GM20000 (cell line): ENCODE measurements at regions not wholly inside any gene's neighbourhood (a gene's known extent, or its start where the extent isn't known, plus 50 kb on each side); places are given as distances from the start of the nearest gene placed in this dataset.

Experiments
- DNase-seq: peaks from one replicate; pipeline ENCODE4 v3.0.0; 2012; ENCODE audit warnings: low spot score
- TF ChIP-seq, protein P1 (sequence below): IDR thresholded peaks from 2 replicates; pipeline ENCODE4 v1.5.1; 2012; ENCODE audit warnings: mild to moderate bottlenecking, control low read depth; ENCODE audit errors: extremely low read depth, missing control alignments

DNA sequence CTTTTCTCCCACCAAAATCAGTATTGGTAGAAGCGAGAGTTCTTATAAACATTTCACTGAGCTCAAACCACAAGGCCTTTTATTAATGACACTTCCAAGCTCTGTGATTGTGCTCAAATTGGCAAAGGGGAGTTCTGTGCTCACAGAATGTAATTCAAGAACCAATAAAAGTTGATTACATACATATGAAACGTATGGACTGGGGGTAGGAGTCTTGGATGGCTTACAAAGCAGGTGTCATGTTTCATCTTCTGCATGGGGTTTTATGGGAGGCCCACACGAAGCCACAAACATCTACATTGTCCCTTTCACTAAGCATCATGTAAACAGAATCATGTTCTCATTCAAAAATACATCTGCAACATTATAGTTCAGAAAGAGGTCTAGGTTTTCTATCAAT lies 828.3 kb downstream of the VRK1 start:
- no peak for DNase-seq
- TF ChIP-seq, protein P1, sequence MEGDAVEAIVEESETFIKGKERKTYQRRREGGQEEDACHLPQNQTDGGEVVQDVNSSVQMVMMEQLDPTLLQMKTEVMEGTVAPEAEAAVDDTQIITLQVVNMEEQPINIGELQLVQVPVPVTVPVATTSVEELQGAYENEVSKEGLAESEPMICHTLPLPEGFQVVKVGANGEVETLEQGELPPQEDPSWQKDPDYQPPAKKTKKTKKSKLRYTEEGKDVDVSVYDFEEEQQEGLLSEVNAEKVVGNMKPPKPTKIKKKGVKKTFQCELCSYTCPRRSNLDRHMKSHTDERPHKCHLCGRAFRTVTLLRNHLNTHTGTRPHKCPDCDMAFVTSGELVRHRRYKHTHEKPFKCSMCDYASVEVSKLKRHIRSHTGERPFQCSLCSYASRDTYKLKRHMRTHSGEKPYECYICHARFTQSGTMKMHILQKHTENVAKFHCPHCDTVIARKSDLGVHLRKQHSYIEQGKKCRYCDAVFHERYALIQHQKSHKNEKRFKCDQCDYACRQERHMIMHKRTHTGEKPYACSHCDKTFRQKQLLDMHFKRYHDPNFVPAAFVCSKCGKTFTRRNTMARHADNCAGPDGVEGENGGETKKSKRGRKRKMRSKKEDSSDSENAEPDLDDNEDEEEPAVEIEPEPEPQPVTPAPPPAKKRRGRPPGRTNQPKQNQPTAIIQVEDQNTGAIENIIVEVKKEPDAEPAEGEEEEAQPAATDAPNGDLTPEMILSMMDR, result no peak

GRCh38 chr14:97626088-97626487 lies 828.9 kb downstream of the VRK1 start:
- TF ChIP-seq, protein P1, result no peak
- DNase-seq, result no peak

DNA sequence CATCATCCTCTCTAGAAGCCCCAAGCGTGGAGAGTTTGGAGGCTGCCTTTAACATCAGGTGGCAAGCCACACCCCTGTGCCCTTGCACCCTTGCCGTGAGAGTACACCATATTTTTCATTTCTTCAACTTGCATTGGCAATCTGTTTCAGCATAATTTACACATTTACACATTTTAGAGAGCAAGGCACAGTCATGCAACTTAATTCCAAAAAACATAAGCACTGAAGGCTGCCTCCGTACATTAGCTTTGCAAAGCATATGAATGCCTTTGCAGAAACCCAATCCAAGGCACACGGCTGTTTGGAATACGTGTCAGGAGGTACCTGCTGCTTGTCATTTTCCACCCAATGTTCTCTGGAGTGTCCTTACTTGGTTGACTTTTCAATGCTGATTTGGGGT lies 833.1 kb downstream of the VRK1 start:
- TF ChIP-seq, protein P1, result no peak
- DNase-seq, result no peak

DNA sequence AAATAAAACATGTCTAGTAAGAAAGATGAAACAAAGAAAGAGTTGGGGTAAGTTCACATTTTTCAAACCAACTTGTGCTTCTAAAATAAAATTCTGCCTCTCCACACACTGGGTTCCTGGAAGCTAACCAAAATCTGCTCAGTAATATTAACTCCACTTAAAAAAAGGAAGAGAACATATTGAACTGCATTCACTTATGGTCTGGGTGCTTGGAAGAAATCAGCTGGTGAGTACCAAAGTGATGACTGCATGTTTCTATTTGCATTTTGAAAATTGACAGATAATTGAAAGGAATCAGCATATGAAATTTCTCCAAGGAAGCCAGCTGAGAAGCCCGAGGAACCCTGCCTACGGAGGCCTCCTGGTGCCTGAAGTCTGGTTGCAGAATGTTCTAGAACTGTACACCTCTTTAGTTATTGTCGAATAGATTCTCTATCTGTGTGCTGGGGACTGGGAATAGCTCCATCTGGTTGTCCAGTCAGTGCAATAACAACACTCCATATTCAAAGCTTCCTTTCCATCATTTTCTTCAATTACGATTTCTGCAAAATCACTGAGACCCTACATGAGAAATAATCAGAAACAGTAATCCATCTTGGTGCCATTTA lies 836.1 kb downstream of the VRK1 start:
- no peak for DNase-seq
- TF ChIP-seq, protein P1, result no peak

DNA sequence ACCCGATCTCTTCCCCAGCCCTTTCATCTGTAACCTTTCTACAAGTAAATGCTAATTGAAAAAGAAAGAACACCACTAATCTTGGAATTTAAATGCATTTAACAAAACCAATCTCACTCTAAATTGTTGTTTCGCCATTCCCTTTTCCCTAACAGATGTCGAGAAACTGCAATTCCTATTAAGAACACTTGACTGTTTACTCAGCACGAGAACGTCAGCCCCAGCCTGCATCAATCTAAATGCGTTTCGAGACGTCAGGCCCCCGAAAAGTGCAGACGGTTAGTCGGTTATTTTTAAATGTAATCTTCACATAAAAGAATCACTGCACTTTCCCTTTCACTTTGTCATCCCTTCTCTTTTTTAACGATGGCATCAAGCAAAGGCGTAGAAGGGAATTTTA lies 837.6 kb downstream of the VRK1 start:
- TF ChIP-seq, protein P1, result no peak
- no peak for DNase-seq

DNA sequence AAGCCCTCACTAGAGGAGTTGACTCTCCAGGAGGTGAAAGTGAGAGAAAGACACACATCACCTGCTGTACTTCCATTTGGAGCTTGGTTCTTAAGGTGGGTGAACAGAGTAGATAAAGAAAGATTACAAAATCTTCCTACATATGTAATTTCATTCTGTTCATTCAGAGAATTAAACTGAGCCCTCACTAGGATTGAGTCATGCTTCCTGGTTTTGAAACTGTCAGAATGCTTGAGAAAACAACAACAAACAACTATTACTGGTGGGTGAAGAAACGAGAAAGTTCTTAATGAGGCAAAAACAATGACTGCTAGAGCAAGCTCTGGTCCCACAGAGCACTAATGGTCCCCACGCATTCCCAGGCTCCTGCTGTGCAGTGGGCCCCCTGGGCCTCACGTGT lies 841.7 kb downstream of the VRK1 start:
- TF ChIP-seq, protein P1, result no peak
- no peak for DNase-seq

GRCh38 chr14:97640031-97640430 lies 842.8 kb downstream of the VRK1 start:
- TF ChIP-seq, protein P1, result no peak
- DNase-seq, result no peak
